GM18870 (cell line): ENCODE measurements at regions not wholly inside any gene's neighbourhood (a gene's known extent, or its start where the extent isn't known, plus 50 kb on each side); places are given as distances from the start of the nearest gene placed in this dataset.
A peak's percentile ranks its signal among the peaks of the same experiment; 100 is the strongest.
"Not testable (repeated sequence)": the region's sequence is repeated elsewhere in the genome, so short reads cannot be mapped to it uniquely, and the experiment has no call there.

Experiments
- ATAC-seq: cut with Tn5 transposase; IDR thresholded peaks from one replicate; pipeline ENCODE4 v1.9.1; 2021; ENCODE audit warnings: moderate library complexity; ENCODE audit not compliant: unreplicated experiment

DNA sequence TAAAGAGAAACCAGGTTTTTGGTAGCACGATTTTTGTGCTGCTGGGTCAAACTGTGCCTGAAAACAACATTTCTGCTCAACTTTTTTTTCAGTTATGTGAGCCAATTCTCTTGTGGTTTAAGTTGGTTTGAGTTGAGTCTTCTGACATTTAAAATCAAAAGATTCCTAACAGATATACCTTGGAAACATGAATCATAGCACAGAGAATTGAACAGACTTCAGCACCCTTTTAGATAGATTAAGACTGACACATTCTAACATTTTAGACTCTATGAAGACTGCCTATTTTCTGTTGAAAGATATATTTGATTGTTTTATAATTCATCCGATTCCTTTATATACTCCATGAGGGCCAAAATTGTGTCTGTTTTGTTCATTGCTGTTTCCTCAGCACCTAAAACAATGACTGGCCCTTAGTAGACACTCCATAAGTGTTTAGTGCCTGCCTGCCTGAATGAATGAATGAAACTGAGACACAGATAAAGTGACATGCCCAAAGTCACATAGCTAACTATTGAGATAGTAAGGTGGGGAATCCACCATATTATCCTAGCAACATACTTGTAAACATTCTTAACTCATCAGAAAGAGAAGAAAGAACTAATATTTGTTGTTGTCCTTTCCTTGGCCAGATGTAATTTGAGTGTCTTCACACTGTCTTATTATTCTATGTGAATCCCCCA lies 624.0 kb downstream of the MID1IP1 start:
- ATAC-seq: no peak

GRCh38 chrX:39426101-39426500 lies 624.8 kb downstream of the MID1IP1 start:
- ATAC-seq: no peak

- ATAC-seq: no peak
Measured at GRCh38 chrX:39427492-39427891, 626.2 kb downstream of the MID1IP1 start.

DNA sequence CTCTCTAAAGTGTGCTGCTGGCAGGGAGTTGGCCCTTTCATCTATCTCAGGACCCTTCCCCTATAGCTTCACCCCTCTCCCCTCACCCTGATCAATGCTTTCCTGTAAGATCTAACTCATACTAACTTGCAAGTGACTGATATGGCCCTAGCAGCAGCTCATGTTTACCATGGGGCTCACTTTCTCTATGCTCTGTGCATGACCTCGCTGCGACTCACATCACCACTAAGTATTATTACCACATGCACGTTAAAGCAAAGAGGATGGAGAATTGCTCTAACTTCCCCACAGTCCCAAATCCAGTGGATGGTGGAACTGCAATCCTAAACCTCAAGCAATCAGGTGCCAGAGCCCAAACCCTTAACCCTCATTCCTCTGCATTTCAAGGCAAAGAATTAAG lies 626.6 kb downstream of the MID1IP1 start:
- no peak for ATAC-seq

DNA sequence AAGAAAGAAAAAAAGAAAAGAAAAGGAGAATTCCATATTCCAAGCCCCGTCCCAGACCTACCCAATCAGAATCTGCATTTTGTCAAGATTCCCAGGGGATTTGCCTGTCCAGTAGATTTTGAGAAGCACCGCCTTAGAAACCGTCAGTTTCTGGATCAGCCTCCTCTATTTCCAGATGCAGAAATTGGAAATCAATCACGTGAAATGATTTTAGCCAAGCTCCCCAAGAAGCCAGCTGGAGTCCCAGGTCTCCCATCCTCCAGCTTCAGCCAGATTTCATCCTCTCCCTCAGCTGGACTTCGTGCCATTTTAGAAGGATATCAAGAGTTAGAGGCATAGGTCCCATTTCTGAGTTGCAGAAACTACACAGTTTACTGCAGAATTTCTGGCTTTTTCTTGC lies 629.3 kb downstream of the MID1IP1 start:
- ATAC-seq: no peak

DNA sequence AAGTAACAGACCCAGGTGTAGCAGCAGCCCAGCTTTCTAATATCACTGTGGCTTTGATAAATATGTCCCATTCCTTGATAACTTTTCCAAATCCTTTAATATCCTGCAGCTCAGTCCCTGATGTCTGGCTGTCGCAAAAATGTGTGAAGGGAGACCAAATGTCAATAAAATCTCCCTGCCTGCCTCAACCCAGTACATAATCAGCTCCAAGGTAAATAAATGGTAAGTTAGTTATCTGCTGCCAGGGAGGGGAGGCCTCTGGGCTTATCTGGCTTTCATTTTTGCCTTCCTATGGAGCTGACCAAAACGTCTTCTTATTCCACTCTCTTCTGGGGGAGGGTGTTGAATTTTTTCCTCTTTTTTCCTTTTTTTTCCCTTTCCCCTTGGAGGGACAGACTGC lies 630.6 kb downstream of the MID1IP1 start:
- ATAC-seq: no peak

DNA sequence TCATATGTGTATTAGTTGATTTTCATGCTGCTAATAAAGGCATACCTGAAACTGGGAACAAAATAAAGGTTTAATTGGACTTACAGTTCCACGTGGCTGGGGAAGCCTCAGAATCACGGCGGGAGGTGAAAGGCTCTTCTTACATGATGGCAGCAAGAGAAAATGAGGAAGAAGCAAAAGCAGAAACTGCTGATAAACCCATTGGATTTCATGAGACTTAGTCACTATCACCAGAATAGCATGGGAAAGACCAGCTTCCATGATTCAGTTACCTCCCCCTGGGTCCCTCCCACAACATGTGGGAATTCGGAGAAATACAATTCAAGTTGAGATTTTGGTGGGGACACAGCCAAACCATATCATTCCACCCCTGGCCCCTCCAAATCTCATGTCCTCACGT lies 633.4 kb downstream of the MID1IP1 start:
- not testable (repeated sequence) for ATAC-seq

DNA sequence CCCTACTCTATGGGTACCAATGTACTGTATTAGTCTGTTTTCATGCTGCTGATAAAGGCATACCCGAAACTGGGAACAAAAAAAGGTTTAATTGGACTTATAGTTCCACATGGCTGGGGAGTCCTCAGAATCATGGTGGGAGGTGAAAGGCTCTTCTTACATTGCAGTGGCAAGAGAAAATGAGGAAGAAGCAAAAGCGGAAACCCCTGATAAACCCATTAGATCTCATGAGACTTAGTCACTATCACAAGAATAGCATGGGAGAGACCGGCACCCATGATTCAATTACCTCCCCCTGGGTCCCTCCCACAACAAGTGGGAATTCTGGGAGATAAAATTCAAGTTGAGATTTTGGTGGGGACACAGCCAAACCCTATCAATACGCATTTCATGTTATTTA lies 635.3 kb downstream of the MID1IP1 start:
- not testable (repeated sequence) for ATAC-seq

GRCh38 chrX:39437670-39438441 lies 636.6 kb downstream of the MID1IP1 start:
- no peak for ATAC-seq

DNA sequence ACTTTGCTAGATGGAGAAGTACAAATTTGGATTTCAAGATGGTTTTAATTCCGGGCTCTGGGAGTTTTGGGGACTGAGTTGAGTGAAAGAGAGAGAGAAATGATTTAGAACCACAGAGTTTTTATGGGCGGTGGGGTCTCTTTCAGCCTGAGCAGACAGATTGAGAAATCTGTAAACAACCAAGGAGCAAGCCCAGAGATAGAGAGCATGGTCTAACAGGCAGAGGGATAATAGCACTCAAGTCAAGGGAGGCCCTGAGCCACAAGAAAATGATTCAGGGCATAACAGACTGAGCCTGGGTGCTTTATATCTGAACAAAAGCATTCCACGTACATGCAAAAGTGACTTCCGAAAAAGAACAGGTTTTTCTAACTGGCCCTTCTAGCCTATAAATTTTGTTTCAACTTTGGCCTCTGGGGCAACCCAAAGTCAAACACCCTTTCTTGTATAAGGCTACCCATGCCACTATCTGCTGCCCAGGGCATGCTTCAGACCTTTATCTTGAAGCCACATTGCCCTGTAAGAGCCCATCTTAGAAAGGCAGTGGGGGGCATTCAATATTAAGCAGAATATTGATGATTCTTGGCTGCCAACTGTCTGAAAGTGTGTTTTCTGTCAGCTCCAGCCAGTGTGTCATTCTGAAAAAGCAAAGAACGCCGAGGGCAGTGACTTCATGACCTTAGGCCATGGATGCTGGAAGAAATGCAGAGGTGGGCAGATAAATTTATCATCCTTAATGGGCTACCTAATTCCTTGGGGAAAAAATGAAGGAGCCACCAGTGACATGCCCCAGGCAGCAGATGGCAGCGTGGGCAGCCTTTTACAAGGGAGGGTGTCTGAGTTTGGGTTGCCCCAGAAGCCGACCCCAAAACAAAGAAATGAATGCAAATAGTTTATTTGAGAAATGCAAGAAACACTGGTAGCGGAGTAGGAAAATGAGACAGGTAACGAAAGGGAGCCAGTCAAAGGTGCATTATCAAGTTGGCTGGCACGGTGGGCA lies 637.6 kb downstream of the MID1IP1 start:
- ATAC-seq: no peak

- peak; percentile 77 for ATAC-seq
Measured at GRCh38 chrX:39439906-39440798, 638.9 kb downstream of the MID1IP1 start.

DNA sequence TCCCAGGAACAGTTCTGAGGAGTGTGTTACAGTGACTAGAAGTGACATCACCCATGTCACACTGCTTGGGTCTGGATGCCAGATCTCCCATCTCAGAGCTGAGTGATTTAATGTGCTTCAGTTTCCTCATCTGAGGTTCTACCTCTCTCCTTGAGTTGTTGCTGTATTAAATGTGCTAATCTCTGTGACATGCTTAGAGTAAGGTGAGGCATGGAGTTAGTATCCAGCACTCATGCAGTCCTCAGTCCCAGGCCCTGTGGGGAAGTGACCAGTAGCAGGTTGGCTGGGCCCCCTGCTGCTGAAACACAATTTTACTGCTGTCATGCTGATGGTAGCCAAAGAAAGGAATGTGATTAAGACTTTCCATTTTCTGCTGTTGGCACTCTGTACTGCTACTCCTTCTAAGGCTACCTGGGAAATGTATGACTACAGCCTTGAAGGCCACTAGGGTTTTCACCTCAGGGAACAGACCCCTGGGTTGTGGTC lies 639.6 kb downstream of the MID1IP1 start:
- peak; percentile 13 for ATAC-seq

GRCh38 chrX:39442332-39442731 lies 641.1 kb downstream of the MID1IP1 start:
- ATAC-seq: no peak

- ATAC-seq: no peak
Measured at GRCh38 chrX:39443240-39443639, 642.0 kb downstream of the MID1IP1 start.

- no peak for ATAC-seq
Measured at GRCh38 chrX:39445336-39445735, 644.1 kb downstream of the MID1IP1 start.

DNA sequence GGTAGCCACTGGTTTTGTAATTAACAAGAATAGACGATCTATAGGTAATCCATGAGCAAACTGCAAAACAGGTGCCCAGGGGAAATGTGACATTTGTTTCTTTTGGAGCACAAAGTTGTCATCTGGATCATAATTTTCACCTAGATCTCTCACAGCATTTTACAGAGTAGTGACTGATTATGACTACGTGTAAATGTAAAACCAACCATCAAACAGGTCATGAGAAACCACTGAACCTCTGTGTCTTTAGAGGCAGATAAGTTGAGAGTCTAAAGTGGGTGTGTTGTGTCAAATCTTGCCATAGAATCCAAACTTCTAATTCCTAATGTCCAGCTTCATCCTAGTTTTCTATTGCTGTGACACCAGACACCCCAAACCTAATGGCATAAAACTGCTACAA lies 648.1 kb downstream of the MID1IP1 start:
- no peak for ATAC-seq

DNA sequence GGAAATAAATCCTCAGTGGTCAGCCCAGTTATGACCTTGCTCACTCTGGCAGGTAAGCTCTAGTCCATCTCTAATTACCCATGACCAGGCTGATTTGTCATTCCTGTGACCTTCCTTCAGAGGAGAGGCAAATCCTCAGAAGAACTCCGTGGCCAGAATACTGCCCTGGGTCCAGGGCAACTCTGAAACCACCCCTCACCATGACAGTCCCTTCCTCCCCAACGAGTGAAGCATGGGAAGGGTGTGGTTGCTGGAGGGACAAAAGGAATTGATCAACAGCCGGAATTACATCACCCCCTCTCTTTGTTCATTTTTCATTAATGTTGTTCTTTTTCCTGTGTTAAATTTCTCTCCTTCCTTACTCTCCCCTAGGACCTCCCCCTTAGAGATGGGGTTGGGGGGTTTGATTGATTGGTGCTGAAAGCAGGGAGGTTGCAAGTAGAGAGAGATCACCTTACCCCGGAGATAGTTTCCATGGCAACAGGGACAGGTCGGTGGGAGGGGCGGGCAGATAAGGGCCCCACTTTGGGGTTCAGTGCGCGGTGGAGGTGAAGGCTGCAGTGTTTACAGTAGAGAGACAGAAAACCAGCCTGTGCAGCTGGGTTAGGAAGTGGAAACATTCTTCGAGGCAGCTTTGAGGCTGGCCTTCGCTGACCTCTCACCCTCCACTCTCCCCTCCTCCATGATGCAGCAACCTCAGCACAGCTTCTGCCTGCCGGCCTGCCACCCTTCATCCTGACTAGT lies 647.4 kb downstream of the BCOR start:
- no peak for ATAC-seq

DNA sequence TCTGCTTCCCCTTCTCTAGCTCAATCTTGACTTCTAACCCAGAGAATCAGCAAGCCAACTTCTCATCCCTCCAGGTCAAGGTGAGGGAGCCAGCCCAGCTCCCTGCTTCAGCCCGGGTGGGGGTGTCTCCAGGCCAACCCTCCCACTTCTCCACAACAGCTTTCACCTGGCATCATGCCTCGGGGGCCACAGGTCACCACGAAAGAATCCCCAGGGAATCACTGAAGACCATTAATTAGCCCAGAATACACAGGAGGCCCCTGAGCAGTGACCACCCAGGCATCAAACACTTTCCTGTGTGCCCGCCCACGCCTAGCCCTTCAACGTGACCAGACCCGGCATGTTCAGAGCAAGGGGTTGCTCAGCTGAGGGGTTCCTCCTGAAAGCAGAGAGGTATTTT lies 646.7 kb downstream of the BCOR start:
- ATAC-seq: no peak

- no peak for ATAC-seq
Measured at GRCh38 chrX:39452401-39452800, 645.4 kb downstream of the BCOR start.
